Activated CD4-positive, CD25-positive, alpha-beta regulatory T cell treated with anti-CD3 and anti-CD28 coated beads, Interleukin-2, amount 50 U/mL, for 24 hours (primary cell): ENCODE measurements at regions not wholly inside any gene's neighbourhood (a gene's known extent, or its start where the extent isn't known, plus 50 kb on each side); places are given as distances from the start of the nearest gene placed in this dataset.

ENCODE experiments used
- ATAC-seq, 2 donors: fragments of 150-1000 bp; cut with Tn5 transposase; one replicate each; pipeline ENCODE4 v1.10.0; 2021; ENCODE audit warnings: mild to moderate bottlenecking in 1 of 2, moderate library complexity in 1 of 2

DNA sequence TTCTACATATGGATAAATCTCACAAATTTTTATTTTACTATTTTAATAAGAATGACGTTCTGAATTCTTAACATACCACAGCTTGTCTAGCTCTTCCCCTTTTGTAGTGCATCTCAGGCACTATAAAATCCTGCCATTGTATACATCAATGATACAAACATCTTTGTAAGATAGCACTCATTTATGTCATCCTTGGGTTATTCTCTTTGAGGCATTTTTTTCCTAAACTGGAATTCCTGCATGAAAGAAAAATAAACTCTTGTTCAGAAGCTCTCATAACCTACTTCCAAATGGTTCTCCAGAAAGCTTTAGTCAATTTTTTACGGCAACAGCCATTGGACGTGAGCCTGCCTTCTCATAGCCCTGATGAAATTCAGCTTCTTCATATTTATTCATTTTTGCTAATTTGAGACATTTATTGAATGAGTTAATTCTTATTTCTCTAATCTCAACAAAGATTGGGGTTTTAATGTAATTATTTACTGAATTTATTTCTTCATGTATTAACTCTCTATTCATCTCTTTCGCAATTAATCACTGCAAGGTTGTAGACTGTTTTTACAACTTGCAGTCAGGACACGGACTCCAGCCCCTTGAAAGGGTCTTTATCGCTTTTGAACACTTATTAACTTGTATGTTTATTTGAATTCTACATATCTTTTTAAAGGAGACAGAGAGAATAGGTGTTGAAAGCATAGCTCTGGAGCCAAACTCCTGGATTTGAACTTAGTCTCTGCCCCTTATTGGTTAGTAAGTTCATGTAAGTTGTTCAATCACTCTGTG lies 57.6 kb upstream of the PARD3B start:
- ATAC-seq, result no peak

- no peak for ATAC-seq
Observed at GRCh38 chr2:204491528-204491927, 53.7 kb upstream of the PARD3B start.

DNA sequence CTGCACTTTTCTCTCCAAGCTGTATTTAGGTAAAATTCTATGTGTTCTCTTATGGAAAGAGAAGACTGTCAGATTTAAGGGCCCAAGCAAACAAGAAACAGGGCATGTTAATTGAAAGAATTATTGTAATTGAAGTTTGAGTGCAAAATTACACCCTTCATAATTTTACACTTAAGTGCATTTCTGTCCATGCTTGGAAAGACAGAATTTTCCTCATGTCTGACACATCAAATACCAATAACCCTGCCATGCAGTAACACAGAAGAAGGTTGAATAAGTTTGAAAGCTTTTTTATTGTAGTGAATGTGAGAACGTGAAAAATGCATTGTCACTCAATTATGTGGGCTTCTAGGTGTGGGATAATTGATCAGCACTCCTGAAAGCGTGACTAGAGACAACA lies 52.9 kb upstream of the PARD3B start:
- no peak for ATAC-seq

DNA sequence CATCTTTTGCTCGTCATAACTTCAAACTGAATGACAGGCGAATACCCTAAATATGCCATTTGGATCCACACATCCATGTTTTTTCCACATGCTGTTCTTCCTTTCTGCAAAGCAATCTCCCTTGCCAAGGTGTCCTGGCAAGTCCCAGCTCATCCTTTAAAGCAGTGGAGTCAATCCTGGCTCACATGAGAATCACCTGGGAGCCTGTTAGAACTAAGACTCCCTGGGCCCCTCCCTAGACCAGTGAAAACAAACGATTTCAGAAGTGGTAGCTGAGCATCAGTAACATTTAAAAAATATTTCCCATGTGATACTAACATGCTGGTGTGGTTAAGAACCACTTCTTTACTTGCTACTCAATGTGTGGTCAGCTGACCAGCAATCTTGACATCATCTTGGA lies 50.6 kb upstream of the PARD3B start:
- ATAC-seq, result no peak

GRCh38 chr2:204495381-204495780 lies 49.9 kb upstream of the PARD3B start:
- no peak for ATAC-seq
